RPMI8226 (cell line): ENCODE measurements at regions not wholly inside any gene's neighbourhood (a gene's known extent, or its start where the extent isn't known, plus 50 kb on each side); places are given as distances from the start of the nearest gene placed in this dataset.
"Not testable (repeated sequence)": the region's sequence is repeated elsewhere in the genome, so short reads cannot be mapped to it uniquely, and the experiment has no call there.

Experiments
- DNase-seq: peaks from one replicate; pipeline ENCODE4 v3.0.0-alpha.2; 2015

- no peak for DNase-seq
These were observed 62.8 kb upstream of the EIF5 start for GRCh38 chr14:103271189-103271588.

DNA sequence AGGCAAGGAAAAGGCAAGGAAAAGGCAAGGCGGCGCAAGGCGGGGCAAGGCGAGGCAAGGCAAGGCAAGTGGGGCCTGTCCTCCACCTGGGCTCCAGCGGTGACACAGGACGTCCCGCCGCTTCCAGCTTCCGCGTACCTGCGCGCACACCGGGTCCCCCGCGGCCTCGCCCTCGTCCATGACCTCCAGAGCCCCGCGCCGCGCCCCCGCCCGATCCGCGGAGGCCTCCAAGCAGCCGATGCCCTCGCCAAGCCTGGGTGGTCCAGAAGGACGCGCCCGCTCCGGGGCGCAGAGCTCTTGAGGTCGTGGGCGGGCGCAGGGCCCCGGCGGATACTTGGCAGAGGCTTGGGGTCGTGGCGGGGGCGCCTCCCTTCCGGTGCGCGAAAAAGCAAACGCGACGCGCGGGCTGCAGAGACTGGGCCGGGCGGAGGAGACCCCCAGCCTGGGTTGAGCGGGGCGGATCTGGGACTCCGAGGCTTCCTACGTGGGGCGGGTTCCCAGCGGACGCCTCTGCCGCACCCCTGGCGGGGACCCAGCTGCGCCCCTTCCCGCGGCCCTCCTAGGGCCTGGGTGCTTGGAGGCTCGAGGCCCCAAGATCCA, 60.8 kb upstream of the EIF5 start:
- DNase-seq, result no peak

GRCh38 chr14:103273745-103274615, 60.1 kb upstream of the EIF5 start:
- DNase-seq, result no peak

GRCh38 chr14:103275000-103275399, 59.0 kb upstream of the EIF5 start:
- no peak for DNase-seq

GRCh38 chr14:103277931-103278330, 56.1 kb upstream of the EIF5 start:
- no peak for DNase-seq

DNA sequence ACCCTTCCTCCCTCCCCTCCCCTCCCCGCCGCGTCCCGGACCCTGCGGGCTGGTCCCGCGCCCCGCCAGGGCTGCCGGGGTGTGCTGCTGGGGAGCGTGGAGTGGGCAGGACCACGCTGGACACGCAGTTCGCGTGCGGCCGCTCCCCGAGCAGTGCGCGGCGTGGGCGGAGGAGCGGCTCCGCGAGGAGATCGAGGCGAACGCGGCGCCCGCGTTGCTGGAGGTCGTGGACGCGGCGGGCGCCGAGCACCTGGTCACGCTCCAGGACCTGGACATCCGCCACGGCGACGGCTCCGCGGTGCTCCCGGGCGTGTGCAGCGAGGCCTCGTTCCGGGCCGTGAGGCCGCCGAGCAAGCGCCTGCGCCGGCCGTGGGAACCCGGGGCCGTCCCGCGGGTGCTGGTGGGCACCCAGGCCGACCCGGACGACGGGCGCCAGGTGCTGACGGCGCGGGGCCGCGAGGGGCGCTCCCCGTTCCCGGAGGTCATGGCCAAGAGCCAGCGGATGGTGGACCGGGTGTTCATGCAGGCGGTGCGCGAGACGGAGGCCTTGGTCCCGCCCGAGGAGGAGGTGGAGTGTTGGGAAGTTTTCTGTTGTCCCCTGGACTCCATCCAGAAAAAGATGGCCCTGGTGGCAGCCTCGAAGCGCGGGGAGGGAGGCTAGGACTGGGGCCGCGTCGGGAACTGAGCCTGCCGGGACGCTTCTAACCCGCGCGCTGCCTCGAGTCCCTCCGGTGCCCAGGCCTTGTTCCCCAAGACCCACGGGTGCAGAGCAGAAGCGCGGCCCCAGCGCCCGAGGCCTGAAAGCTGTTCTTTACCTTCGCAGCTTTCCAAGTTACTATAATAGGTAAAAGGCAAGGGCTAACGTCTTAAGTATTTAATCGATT, 54.7 kb upstream of the EIF5 start:
- no peak for DNase-seq

DNA sequence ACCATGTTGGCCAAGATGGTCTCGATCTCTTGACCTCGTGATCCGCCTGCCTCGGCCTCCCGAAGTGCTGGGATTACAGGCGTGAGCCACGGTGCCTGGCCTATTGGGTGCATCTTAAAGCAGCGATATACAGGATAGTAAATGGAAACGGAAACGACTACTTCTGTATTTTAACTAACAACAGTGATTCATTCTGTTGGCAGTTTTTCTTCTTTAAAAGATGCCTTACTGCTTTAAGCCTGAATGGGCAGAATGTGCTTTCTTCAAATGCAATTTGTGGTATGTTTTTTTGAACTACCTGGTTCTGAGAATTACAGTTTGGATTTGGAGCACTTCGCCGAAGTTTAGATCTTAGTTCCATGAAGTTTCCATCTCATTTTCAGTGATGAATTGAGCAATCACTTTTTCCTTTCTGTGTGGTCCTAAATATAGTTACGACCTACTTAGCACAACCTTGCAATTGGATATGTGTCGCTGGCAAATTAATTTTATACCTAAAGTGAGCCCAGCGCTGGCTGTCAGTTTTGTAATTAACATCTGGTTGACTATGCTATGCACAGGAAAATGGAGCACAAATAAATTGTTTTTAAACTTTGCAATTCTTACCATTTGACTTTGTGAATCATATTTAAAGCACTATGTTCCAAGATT, 53.6 kb upstream of the EIF5 start:
- DNase-seq, result no peak

DNA sequence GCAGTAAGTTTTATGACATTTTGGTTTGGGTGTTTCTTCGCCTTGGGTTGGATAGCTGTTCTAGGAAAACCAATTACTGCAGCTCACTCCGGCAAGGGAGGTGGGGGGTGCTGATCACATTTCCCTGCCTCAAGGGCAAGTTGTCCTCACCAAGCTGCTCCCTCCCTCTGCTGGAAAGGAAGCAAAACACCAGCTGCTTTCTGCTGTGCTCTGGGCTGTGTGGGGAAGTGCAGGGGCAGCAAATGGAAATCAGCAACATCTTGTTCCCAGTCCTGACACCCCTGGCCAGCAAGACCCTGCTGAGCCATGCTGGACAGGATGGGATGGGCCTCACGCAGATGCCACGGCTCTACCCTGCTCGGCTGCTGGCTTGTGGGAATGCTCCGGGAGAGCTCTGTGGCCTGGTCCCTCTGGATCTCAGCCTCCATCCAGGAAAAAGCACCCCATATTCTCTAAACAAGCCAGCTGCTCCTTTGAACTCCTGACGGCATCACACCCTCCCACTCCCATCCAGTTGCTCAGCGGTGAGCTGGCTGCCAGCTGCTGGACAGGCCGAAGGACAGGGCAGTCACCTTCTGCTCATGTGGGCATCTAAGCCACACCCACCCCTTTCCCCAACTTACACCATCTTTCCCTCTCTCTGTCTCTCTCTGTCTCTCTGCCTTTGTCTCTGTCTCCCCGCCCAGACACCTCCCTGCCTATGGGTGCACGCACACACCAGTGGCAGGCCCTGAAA, 52.4 kb upstream of the EIF5 start:
- DNase-seq, result no peak

DNA sequence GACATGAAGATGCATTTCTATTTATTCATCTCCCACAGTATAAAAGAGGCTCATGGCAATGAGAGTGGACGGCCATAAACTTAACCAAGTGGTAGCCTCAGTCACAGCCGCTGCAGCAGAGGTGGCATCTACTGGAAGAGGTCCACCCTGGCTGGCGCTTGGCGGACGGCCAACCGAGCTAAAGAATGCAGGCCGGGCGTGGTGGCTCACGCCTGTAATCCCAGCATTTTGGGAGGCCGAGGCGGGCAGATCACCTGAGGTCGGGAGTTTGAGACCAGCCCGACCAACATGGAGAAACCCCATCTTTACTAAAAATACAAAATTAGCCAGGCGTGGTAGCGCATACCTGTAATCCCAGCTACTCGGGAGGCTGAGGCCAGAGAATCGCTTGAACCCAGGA, 51.7 kb upstream of the EIF5 start:
- not testable (repeated sequence) for DNase-seq

DNA sequence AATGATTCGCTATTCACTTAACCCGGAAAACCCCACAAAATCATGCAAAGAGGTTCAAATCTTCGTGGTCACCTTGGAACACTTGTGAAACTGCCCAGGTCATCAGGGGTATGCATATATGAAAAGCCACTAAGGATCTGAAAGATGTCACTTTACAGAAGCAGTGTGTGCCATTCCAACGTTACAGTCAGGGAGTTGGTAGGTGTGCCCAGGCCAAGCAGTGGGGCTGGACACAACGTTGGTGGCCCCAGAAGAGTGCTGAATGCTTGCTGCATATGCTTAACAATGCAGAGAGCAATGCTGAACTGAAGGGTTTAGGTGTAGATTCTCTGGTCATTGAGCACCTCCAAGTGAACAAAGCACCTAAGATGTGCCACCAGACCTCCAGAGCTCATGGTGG, 51.1 kb upstream of the EIF5 start:
- DNase-seq, result no peak

- DNase-seq, result no peak
These were observed 50.1 kb upstream of the EIF5 start for GRCh38 chr14:103283916-103284315.
